ENCODE measurements at regions not wholly inside any gene's neighbourhood (a gene's known extent, or its start where the extent isn't known, plus 50 kb on each side); places are given as distances from the start of the nearest gene placed in this dataset.

DNA sequence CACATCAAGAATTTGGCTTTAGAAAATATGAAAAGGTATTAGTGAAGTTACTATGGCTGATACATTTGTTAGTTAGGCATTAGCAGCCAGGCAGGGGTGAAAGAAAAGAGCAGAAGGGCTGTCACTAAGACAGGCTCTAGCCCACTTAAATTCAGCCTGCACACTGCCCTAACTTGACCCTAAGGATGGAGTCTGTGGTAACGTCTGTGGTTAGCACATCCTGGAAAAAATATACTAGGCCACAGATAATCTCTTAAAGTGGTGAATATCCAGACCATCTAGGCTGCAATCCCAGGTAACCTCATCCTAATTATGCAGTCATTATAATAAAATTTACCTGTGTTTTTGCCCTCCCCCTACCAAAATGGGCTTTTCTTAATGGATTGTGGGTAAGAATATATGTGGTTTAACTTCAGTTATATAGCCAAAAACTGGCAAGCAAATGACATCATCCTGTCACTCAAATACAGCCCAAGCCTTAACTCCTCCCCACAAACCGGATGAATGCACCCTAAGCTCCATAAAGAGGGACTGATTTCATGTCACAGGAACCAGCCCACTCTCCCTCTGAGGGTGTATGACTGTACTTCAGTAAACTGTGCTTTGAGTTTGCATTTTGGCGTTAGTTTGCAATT lies 440.9 kb downstream of the LRFN5 start:
- H2BK120ac ChIP-seq (ENCODE audit: low read depth, low read length): no peak overlapping the region
- no peak overlapping the region for H3K14ac ChIP-seq (replicated peaks; ENCODE audit: low read depth, low read length)
- no peak overlapping the region for H3K4ac ChIP-seq (ENCODE audit: low read depth, low read length)
- no peak overlapping the region for H2AFZ ChIP-seq (replicated peaks; ENCODE audit: low read length, poor library complexity)
- no peak overlapping the region for H3K27ac ChIP-seq (ENCODE audit: insufficient read depth, low read length)
- in situ Hi-C loops (cut with MboI; ENCODE audit: low sequenced_read_pairs): no loop called here
- H3K4me2 ChIP-seq (ENCODE audit: low read depth, low read length): no peak overlapping the region
- H4K5ac ChIP-seq (ENCODE audit: low read depth, low read length): no peak overlapping the region
- H3K9me1 ChIP-seq (ENCODE audit: insufficient read depth, low read length): no peaks in the 10 kb centered on the region
- no peak overlapping the region for H2AK5ac ChIP-seq (ENCODE audit: low read depth, low read length)
- H3K27me3 ChIP-seq (ENCODE audit: control insufficient read depth, insufficient read depth, low read length): no peaks in the 10 kb centered on the region
- intact Hi-C loops (cut with micrococcal nuclease): no loop called here
- ChIA-PET POLR2A (ENCODE audit: unreplicated experiment) (no interaction called here), CTCF (no interaction called here)
- H4K91ac ChIP-seq (ENCODE audit: insufficient read depth, low read depth, low read length): no peak overlapping the region
- no peak overlapping the region for H2BK15ac ChIP-seq (ENCODE audit: low read depth, low read length)
- dilution Hi-C loops (cut with HindIII; ENCODE audit: low sequenced_read_pairs, unreplicated experiment): no loop called here
- H2BK20ac ChIP-seq (ENCODE audit: low read depth, low read length): no peak overlapping the region
- no peak overlapping the region for H3K23ac ChIP-seq (ENCODE audit: low read depth, low read length)
- H3K18ac ChIP-seq (ENCODE audit: low read depth, low read length): no peak overlapping the region
- H3K36me3 ChIP-seq (ENCODE audit: control insufficient read depth, insufficient read depth, low read length): no peaks in the 10 kb centered on the region
- H4K20me1 ChIP-seq (ENCODE audit: insufficient read depth, low read length): no peaks in the 10 kb centered on the region
- H3K79me1 ChIP-seq (ENCODE audit: low read depth in 1 of 2, low read length in 2 of 2): no peaks in the 10 kb centered on the region
- no peaks in the 10 kb centered on the region for H3K9me3 ChIP-seq (ENCODE audit: control insufficient read depth, insufficient read depth, low read length)
- ATAC-seq (ENCODE audit: low read depth): no peak
- TF ChIP-seq CTCF (conservative IDR thresholded peaks at IDR 0.05; ENCODE audit: low read depth, low read length): no peak
- TF ChIP-seq RFX5 (IDR thresholded peaks at IDR 0.05; ENCODE audit: low read depth, low read length): no peak
- no peak for TF ChIP-seq FOS (IDR thresholded peaks at IDR 0.05; ENCODE audit: low read depth, low read length)
- TF ChIP-seq RCOR1 (IDR thresholded peaks at IDR 0.05; ENCODE audit: insufficient replicate concordance, low read length): no peak
- no peak for TF ChIP-seq MAZ (IDR thresholded peaks at IDR 0.05; ENCODE audit: borderline replicate concordance, low read depth, low read length)
- no peak for TF ChIP-seq CEBPB (IDR thresholded peaks at IDR 0.05; ENCODE audit: low read depth, low read length)
- TF ChIP-seq RAD21 (IDR thresholded peaks at IDR 0.05; ENCODE audit: low read length): no peak
- TF ChIP-seq POLR2A (IDR thresholded peaks at IDR 0.05; ENCODE audit: low read depth, low read length): no peak
- TF ChIP-seq, protein P1, sequence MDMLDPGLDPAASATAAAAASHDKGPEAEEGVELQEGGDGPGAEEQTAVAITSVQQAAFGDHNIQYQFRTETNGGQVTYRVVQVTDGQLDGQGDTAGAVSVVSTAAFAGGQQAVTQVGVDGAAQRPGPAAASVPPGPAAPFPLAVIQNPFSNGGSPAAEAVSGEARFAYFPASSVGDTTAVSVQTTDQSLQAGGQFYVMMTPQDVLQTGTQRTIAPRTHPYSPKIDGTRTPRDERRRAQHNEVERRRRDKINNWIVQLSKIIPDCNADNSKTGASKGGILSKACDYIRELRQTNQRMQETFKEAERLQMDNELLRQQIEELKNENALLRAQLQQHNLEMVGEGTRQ (IDR thresholded peaks at IDR 0.05; ENCODE audit: low read depth, low read length): no peak
- TF ChIP-seq CHD1 (IDR thresholded peaks at IDR 0.05; ENCODE audit: low read depth, low read length): no peak
- TF ChIP-seq SMC3 (IDR thresholded peaks at IDR 0.05; ENCODE audit: low read depth, low read length): no peak
- no peak for TF ChIP-seq NFE2L2 (IDR thresholded peaks at IDR 0.05; ENCODE audit: low read depth, low read length)
- TF ChIP-seq MXI1 (IDR thresholded peaks at IDR 0.05; ENCODE audit: borderline replicate concordance, low read depth, low read length): no peak
- TF ChIP-seq BHLHE40 (IDR thresholded peaks at IDR 0.05; ENCODE audit: low read depth, low read length): no peak
- no peak for TF ChIP-seq MAFK (IDR thresholded peaks at IDR 0.05; ENCODE audit: low read depth, low read length)
- TF ChIP-seq, protein P2, sequence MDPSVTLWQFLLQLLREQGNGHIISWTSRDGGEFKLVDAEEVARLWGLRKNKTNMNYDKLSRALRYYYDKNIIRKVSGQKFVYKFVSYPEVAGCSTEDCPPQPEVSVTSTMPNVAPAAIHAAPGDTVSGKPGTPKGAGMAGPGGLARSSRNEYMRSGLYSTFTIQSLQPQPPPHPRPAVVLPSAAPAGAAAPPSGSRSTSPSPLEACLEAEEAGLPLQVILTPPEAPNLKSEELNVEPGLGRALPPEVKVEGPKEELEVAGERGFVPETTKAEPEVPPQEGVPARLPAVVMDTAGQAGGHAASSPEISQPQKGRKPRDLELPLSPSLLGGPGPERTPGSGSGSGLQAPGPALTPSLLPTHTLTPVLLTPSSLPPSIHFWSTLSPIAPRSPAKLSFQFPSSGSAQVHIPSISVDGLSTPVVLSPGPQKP (IDR thresholded peaks at IDR 0.05; ENCODE audit: borderline replicate concordance, low read depth, low read length): no peak
- H3K4me3 ChIP-seq (ENCODE audit: insufficient read depth, low read depth, low read length): no peak overlapping the region
- no peak overlapping the region for H3K56ac ChIP-seq (ENCODE audit: extremely low read depth, insufficient read depth, low read length)
- no CpG with 5 or more reads among the region's 3 CpGs for WGBS, 2 experiments (ENCODE audit: extremely low coverage in 2 of 2, insufficient read length in 1 of 2)
- no peaks in the 10 kb centered on the region for H3K4me1 ChIP-seq (ENCODE audit: control insufficient read depth, insufficient read depth, low read length)
- H4K8ac ChIP-seq (ENCODE audit: low read depth in 2 of 2, low read length in 2 of 2): no peak overlapping the region
- no peak overlapping the region for H2BK5ac ChIP-seq (ENCODE audit: low read depth, low read length, poor library complexity, severe bottlenecking)
- no peak overlapping the region for H3K9ac ChIP-seq (ENCODE audit: low read depth, low read length)
- DNase-seq: peak; percentile 21
- no TSS peak for BruUV-seq (replicated peaks)
- H2AK9ac ChIP-seq (replicated peaks; ENCODE audit: low read depth, low read length, poor library complexity): no peak overlapping the region
